ENCODE measurements at regions not wholly inside any gene's neighbourhood (a gene's known extent, or its start where the extent isn't known, plus 50 kb on each side); places are given as distances from the start of the nearest gene placed in this dataset.

- TF ChIP-seq, protein P1, sequence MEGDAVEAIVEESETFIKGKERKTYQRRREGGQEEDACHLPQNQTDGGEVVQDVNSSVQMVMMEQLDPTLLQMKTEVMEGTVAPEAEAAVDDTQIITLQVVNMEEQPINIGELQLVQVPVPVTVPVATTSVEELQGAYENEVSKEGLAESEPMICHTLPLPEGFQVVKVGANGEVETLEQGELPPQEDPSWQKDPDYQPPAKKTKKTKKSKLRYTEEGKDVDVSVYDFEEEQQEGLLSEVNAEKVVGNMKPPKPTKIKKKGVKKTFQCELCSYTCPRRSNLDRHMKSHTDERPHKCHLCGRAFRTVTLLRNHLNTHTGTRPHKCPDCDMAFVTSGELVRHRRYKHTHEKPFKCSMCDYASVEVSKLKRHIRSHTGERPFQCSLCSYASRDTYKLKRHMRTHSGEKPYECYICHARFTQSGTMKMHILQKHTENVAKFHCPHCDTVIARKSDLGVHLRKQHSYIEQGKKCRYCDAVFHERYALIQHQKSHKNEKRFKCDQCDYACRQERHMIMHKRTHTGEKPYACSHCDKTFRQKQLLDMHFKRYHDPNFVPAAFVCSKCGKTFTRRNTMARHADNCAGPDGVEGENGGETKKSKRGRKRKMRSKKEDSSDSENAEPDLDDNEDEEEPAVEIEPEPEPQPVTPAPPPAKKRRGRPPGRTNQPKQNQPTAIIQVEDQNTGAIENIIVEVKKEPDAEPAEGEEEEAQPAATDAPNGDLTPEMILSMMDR (IDR thresholded peaks at IDR 0.05; ENCODE audit: low read depth, low read length, missing control alignments) = no peak
- in situ Hi-C loops (cut with HindIII; ENCODE audit: low sequenced_read_pairs) = no loop called here
- no peak for DNase-seq (ENCODE audit: low read depth)
- no peak overlapping the region for H3K4me3 ChIP-seq (ENCODE audit: low read depth, low read length)
These were observed 393.7 kb downstream of the BCL11B start for GRCh38 chr14:98878282-98878681.

GRCh38 chr14:98886982-98887381 is 385.0 kb downstream of the BCL11B start:
- TF ChIP-seq, protein P1 (IDR thresholded peaks at IDR 0.05; ENCODE audit: low read depth, low read length, missing control alignments) = no peak
- in situ Hi-C loops (cut with HindIII; ENCODE audit: low sequenced_read_pairs) = no loop called here
- H3K4me3 ChIP-seq (ENCODE audit: low read depth, low read length) = no peak overlapping the region
- no peak for DNase-seq (ENCODE audit: low read depth)

DNA sequence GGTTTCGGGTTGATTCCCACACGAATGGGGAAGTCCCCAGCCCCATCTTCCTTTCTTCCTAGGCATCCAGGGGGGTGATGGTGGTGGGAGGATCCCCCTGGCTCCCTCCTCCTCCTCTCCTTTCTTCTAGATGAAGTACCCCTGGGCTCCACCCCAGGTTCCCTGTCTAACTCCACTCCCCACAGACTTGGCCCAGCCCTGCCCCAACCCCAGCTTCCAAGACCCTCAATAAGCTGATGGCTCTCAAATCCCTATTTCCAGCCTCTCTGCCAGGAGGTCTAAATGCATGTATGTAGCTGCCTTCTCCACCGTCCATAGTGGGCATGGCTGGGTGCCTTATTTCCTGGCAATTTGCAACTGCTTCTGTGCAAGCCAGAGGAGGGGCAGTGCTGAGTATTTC is 383.7 kb downstream of the BCL11B start:
- H3K4me3 ChIP-seq (ENCODE audit: low read depth, low read length) = no peak overlapping the region

DNA sequence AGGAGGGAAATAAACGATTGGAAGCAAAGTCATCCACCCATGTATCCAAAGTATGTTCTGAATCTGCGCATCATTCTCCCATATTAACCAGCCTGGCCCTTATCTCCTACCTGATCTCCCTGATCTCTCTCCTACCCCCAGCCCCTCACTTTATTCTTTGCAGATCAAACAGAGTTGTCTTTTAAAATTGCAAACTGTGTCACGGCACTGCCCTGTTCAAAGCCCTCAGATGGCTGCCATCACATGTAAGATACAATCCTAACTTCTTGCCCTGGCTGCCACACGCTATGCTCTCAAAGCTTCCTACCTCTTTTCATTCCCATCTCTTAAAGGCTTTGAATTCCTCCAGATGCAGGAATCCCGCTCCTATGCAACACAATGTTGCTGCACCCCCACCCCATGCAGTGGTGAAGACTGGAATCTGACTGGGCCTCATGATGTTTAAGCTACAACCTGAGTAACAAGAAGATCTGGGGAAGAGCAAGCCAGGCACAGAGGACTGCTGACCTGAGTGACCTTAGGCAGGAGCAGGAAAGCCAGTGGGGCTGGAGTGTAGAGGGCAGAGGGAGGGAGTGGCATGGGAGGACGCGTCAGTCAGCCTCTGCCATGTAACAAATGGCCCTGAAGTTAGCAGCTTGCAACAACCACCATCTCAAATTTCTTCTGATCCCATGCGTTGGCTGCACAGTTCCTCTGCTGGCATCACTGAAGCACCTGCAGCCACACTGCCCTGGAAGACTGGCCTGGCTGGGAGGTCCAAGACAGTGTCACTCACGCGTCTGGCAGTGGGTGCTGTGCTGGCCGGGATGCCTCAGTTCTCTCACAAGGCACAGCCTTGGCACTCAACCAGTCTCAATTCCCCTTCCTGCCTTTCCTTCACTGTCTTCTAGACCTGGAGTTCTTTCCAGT is 382.8 kb downstream of the BCL11B start:
- H3K4me3 ChIP-seq (ENCODE audit: low read depth, low read length) = no peak overlapping the region
- TF ChIP-seq, protein P1 (IDR thresholded peaks at IDR 0.05; ENCODE audit: low read depth, low read length, missing control alignments) = no peak
- in situ Hi-C loops (cut with HindIII; ENCODE audit: low sequenced_read_pairs) = no loop called here
- DNase-seq (ENCODE audit: low read depth) = no peak

More for the DNA sequence above, 383.7 kb downstream of the BCL11B start:
- TF ChIP-seq, protein P1 (IDR thresholded peaks at IDR 0.05; ENCODE audit: low read depth, low read length, missing control alignments) = no peak
- in situ Hi-C loops (cut with HindIII; ENCODE audit: low sequenced_read_pairs) = no loop called here
- no peak for DNase-seq (ENCODE audit: low read depth)

- no peak for DNase-seq (ENCODE audit: low read depth)
- in situ Hi-C loops (cut with HindIII; ENCODE audit: low sequenced_read_pairs) = no loop called here
These were observed 382.2 kb downstream of the BCL11B start for GRCh38 chr14:98889836-98890185.

GRCh38 chr14:98890556-98891340 is 381.2 kb downstream of the BCL11B start:
- in situ Hi-C loops (cut with HindIII; ENCODE audit: low sequenced_read_pairs) = no loop called here
- DNase-seq (ENCODE audit: low read depth) = no peak
- TF ChIP-seq, protein P1 (IDR thresholded peaks at IDR 0.05; ENCODE audit: low read depth, low read length, missing control alignments) = no peak
- no peak overlapping the region for H3K4me3 ChIP-seq (ENCODE audit: low read depth, low read length)

More at GRCh38 chr14:98889836-98890185, 382.2 kb downstream of the BCL11B start:
- H3K4me3 ChIP-seq (ENCODE audit: low read depth, low read length) = no peak overlapping the region
- TF ChIP-seq, protein P1 (IDR thresholded peaks at IDR 0.05; ENCODE audit: low read depth, low read length, missing control alignments) = no peak
